Muscle layer of colon (tissue), 2 donors: ENCODE measurements at regions not wholly inside any gene's neighbourhood (a gene's known extent, or its start where the extent isn't known, plus 50 kb on each side); places are given as distances from the start of the nearest gene placed in this dataset.

Experiments used
- H3K27ac ChIP-seq: one replicate; pipeline ENCODE4 v1.7.0; 2013; ENCODE audit warnings: low read depth, mild to moderate bottlenecking, low read length, moderate library complexity
- H3K27me3 ChIP-seq, 2 donors: one replicate each; pipeline ENCODE4 v1.7.0; 2013; ENCODE audit warnings: low read length in 2 of 2, mild to moderate bottlenecking in 2 of 2; ENCODE audit not compliant: insufficient read depth in 2 of 2, control insufficient read depth in 1 of 2
- H3K36me3 ChIP-seq: one replicate; pipeline ENCODE4 v1.7.0; 2013; ENCODE audit warnings: mild to moderate bottlenecking, low read length; ENCODE audit not compliant: insufficient read depth
- H3K4me1 ChIP-seq: one replicate; pipeline ENCODE4 v1.7.0; 2013; ENCODE audit warnings: mild to moderate bottlenecking, low read length; ENCODE audit not compliant: insufficient read depth
- H3K4me3 ChIP-seq, 2 donors: one replicate each; pipeline ENCODE4 v1.7.0; 2013; ENCODE audit warnings: low read length in 2 of 2, low read depth in 1 of 2, mild to moderate bottlenecking in 1 of 2, moderate library complexity in 1 of 2
- H3K9ac ChIP-seq: one replicate; pipeline ENCODE4 v1.7.0; 2013; ENCODE audit warnings: low read length
- H3K9me3 ChIP-seq: one replicate; pipeline ENCODE4 v1.7.0; 2013; ENCODE audit warnings: mild to moderate bottlenecking, low read length
- donor health status: abdominal sarcoma.
- donor health status: Adenocarcinoma of cecum.

GRCh38 chr12:91975891-91976290 is 169.8 kb downstream of the BTG1 start:
- H3K4me3 ChIP-seq, result no peak overlapping the region
- no peak overlapping the region for H3K27ac ChIP-seq
- H3K4me1 ChIP-seq, result no peaks in the 10 kb centered on the region
- no peaks in the 10 kb centered on the region for H3K27me3 ChIP-seq
- no peaks in the 10 kb centered on the region for H3K36me3 ChIP-seq
- no peak overlapping the region for H3K9ac ChIP-seq
- H3K9me3 ChIP-seq, result no peaks in the 10 kb centered on the region

GRCh38 chr12:91974541-91975085 is 171.0 kb downstream of the BTG1 start:
- no peak overlapping the region for H3K27ac ChIP-seq
- no peaks in the 10 kb centered on the region for H3K9me3 ChIP-seq
- H3K9ac ChIP-seq, result no peak overlapping the region
- no peaks in the 10 kb centered on the region for H3K36me3 ChIP-seq
- no peaks in the 10 kb centered on the region for H3K4me1 ChIP-seq
- H3K27me3 ChIP-seq, result no peaks in the 10 kb centered on the region
- H3K4me3 ChIP-seq, result no peak overlapping the region

GRCh38 chr12:91973813-91974212 is 171.8 kb downstream of the BTG1 start:
- Histone ChIP-seq H3K27ac (no peak overlapping the region), H3K4me1 (no peaks in the 10 kb centered on the region), H3K36me3 (no peaks in the 10 kb centered on the region), H3K9me3 (no peaks in the 10 kb centered on the region), H3K27me3 (no peaks in the 10 kb centered on the region), H3K9ac (no peak overlapping the region), H3K4me3 (no peak overlapping the region)

- Histone ChIP-seq H3K27ac (no peak overlapping the region), H3K9me3 (no peaks in the 10 kb centered on the region), H3K9ac (no peak overlapping the region), H3K36me3 (no peaks in the 10 kb centered on the region), H3K4me1 (no peaks in the 10 kb centered on the region), H3K27me3 (no peaks in the 10 kb centered on the region), H3K4me3 (no peak overlapping the region)
These were observed 172.8 kb downstream of the BTG1 start for GRCh38 chr12:91972896-91973295.

GRCh38 chr12:91968777-91969171 is 176.9 kb downstream of the BTG1 start:
- no peaks in the 10 kb centered on the region for H3K9me3 ChIP-seq
- no peak overlapping the region for H3K4me3 ChIP-seq
- no peaks in the 10 kb centered on the region for H3K36me3 ChIP-seq
- H3K27me3 ChIP-seq, result no peaks in the 10 kb centered on the region
- H3K27ac ChIP-seq, result no peak overlapping the region
- H3K9ac ChIP-seq, result no peak overlapping the region
- H3K4me1 ChIP-seq, result no peaks in the 10 kb centered on the region

GRCh38 chr12:91968076-91968776 is 177.4 kb downstream of the BTG1 start:
- Histone ChIP-seq H3K9me3 (no peaks in the 10 kb centered on the region), H3K4me1 (no peaks in the 10 kb centered on the region), H3K9ac (no peak overlapping the region), H3K4me3 (no peak overlapping the region), H3K27ac (no peak overlapping the region), H3K27me3 (no peaks in the 10 kb centered on the region), H3K36me3 (no peaks in the 10 kb centered on the region)

- H3K9me3 ChIP-seq, result no peaks in the 10 kb centered on the region
- H3K9ac ChIP-seq, result no peak overlapping the region
- no peak overlapping the region for H3K4me3 ChIP-seq
- no peaks in the 10 kb centered on the region for H3K36me3 ChIP-seq
- H3K27me3 ChIP-seq, result no peaks in the 10 kb centered on the region
- H3K27ac ChIP-seq, result no peak overlapping the region
- H3K4me1 ChIP-seq, result no peaks in the 10 kb centered on the region
These were observed 178.1 kb downstream of the BTG1 start for GRCh38 chr12:91967590-91967989.

GRCh38 chr12:91965781-91966180 is 179.9 kb downstream of the BTG1 start:
- H3K27me3 ChIP-seq, result no peaks in the 10 kb centered on the region
- H3K4me3 ChIP-seq, result no peak overlapping the region
- no peaks in the 10 kb centered on the region for H3K36me3 ChIP-seq
- H3K9ac ChIP-seq, result no peak overlapping the region
- H3K27ac ChIP-seq, result no peak overlapping the region
- no peaks in the 10 kb centered on the region for H3K9me3 ChIP-seq
- H3K4me1 ChIP-seq, result no peaks in the 10 kb centered on the region

- no peaks in the 10 kb centered on the region for H3K9me3 ChIP-seq
- H3K36me3 ChIP-seq, result no peaks in the 10 kb centered on the region
- H3K27ac ChIP-seq, result no peak overlapping the region
- H3K9ac ChIP-seq, result no peak overlapping the region
- H3K27me3 ChIP-seq, result no peaks in the 10 kb centered on the region
- no peak overlapping the region for H3K4me3 ChIP-seq
- no peaks in the 10 kb centered on the region for H3K4me1 ChIP-seq
These were observed 181.1 kb downstream of the BTG1 start for GRCh38 chr12:91964501-91964900.

- H3K4me3 ChIP-seq, result no peak overlapping the region
These were observed 186.4 kb downstream of the BTG1 start for GRCh38 chr12:91959220-91959619.

GRCh38 chr12:91958816-91959215 is 186.8 kb downstream of the BTG1 start:
- Histone ChIP-seq H3K27ac (no peak overlapping the region), H3K4me1 (no peaks in the 10 kb centered on the region), H3K9ac (no peak overlapping the region), H3K27me3 (no peaks in the 10 kb centered on the region), H3K4me3 (no peak overlapping the region), H3K9me3 (no peaks in the 10 kb centered on the region), H3K36me3 (no peaks in the 10 kb centered on the region)

More at GRCh38 chr12:91959220-91959619, 186.4 kb downstream of the BTG1 start:
- Histone ChIP-seq H3K9ac (no peak overlapping the region), H3K4me1 (no peaks in the 10 kb centered on the region), H3K27me3 (no peaks in the 10 kb centered on the region), H3K9me3 (no peaks in the 10 kb centered on the region), H3K27ac (no peak overlapping the region), H3K36me3 (no peaks in the 10 kb centered on the region)

GRCh38 chr12:91954747-91955146 is 190.9 kb downstream of the BTG1 start:
- H3K4me1 ChIP-seq, result no peaks in the 10 kb centered on the region
- H3K27me3 ChIP-seq, result no peaks in the 10 kb centered on the region
- H3K9me3 ChIP-seq, result no peaks in the 10 kb centered on the region
- no peak overlapping the region for H3K4me3 ChIP-seq
- H3K36me3 ChIP-seq, result no peaks in the 10 kb centered on the region
- no peak overlapping the region for H3K27ac ChIP-seq
- no peak overlapping the region for H3K9ac ChIP-seq
